GM19023 (cell line): ENCODE measurements at regions not wholly inside any gene's neighbourhood (a gene's known extent, or its start where the extent isn't known, plus 50 kb on each side); places are given as distances from the start of the nearest gene placed in this dataset.

Experiments used
- ATAC-seq: cut with Tn5 transposase; IDR thresholded peaks from one replicate; pipeline ENCODE4 v1.9.1; 2021; ENCODE audit warnings: mild to moderate bottlenecking, moderate library complexity; ENCODE audit not compliant: unreplicated experiment

GRCh38 chr14:98018628-98019027, 1221.4 kb downstream of the VRK1 start:
- ATAC-seq = no peak

GRCh38 chr14:98022541-98023520, 1225.6 kb downstream of the VRK1 start:
- ATAC-seq = no peak

- ATAC-seq = no peak
Measured at GRCh38 chr14:98028162-98028561, 1231.0 kb downstream of the VRK1 start.

GRCh38 chr14:98035396-98035795, 1236.6 kb downstream of the BCL11B start:
- ATAC-seq = no peak

- ATAC-seq = no peak
Measured at GRCh38 chr14:98037831-98038230, 1234.2 kb downstream of the BCL11B start.

- ATAC-seq = no peak
Measured at GRCh38 chr14:98056946-98057345, 1215.1 kb downstream of the BCL11B start.

GRCh38 chr14:98059106-98059505, 1212.9 kb downstream of the BCL11B start:
- ATAC-seq = no peak

GRCh38 chr14:98062083-98062482, 1209.9 kb downstream of the BCL11B start:
- no peak for ATAC-seq

GRCh38 chr14:98069712-98070171, 1202.3 kb downstream of the BCL11B start:
- ATAC-seq = no peak

GRCh38 chr14:98070536-98070935, 1201.5 kb downstream of the BCL11B start:
- ATAC-seq = no peak

GRCh38 chr14:98074111-98074510, 1197.9 kb downstream of the BCL11B start:
- ATAC-seq = no peak

- ATAC-seq = no peak
Measured at GRCh38 chr14:98077176-98077575, 1194.8 kb downstream of the BCL11B start.

GRCh38 chr14:98082833-98083232, 1189.2 kb downstream of the BCL11B start:
- ATAC-seq = no peak

- ATAC-seq = no peak
Measured at GRCh38 chr14:98085751-98086150, 1186.2 kb downstream of the BCL11B start.

GRCh38 chr14:98093111-98093510, 1178.9 kb downstream of the BCL11B start:
- ATAC-seq = no peak

GRCh38 chr14:98099527-98099926, 1172.5 kb downstream of the BCL11B start:
- ATAC-seq = no peak

- ATAC-seq = no peak
Measured at GRCh38 chr14:98101323-98101722, 1170.7 kb downstream of the BCL11B start.

GRCh38 chr14:98103705-98104104, 1168.3 kb downstream of the BCL11B start:
- no peak for ATAC-seq

GRCh38 chr14:98109326-98109725, 1162.7 kb downstream of the BCL11B start:
- no peak for ATAC-seq

- no peak for ATAC-seq
Measured at GRCh38 chr14:98112194-98112780, 1159.7 kb downstream of the BCL11B start.

- no peak for ATAC-seq
Measured at GRCh38 chr14:98114122-98114895, 1157.7 kb downstream of the BCL11B start.
